K562 (cell line): ENCODE measurements at regions not wholly inside any gene's neighbourhood (a gene's known extent, or its start where the extent isn't known, plus 50 kb on each side); places are given as distances from the start of the nearest gene placed in this dataset.

ENCODE experiments used
- ATAC-seq: fragments of 200-7000 bp; cut with Tn5 transposase; 3 replicates; pipeline ENCODE4 v1.9.1; 2020; ENCODE audit warnings: moderate library complexity
- BruUV-seq: library from RNA; stranded (reverse); fragments of 400-500 nt; replicated peaks from 2 replicates; lab custom pipeline; 2021; lab: Mats Ljungman, UMichigan
- CTCF ChIA-PET: fragments of 300-600 bp; formaldehyde crosslinking; extraction: SDS; loops from one replicate; lab custom pipeline; 2021; ENCODE audit warnings: low intra/inter-chr PET ratio; lab: Yijun Ruan, JAX
- POLR2A ChIA-PET: fragments of 300-600, 350-650 bp; sonication (Branson Sonifier 250); formaldehyde crosslinking; extraction: SDS; loops from one replicate; lab custom pipeline; 2021; ENCODE audit warnings: antibody characterized with exemption, inconsistent platforms; lab: Yijun Ruan, JAX
- DNase-seq, 4 experiments: peaks; one replicate each; pipeline versions ENCODE4 v3.0.0 to v3.0.0-alpha.2; 2011 to 2018; ENCODE audit warnings: low spot score in 3 of 4, mixed read lengths in 3 of 4; ENCODE audit errors: extremely low read depth in 1 of 4
- FAIRE-seq: peaks from 2 replicates; lab custom pipeline; 2011; peaks lifted over from hg19 to GRCh38; lab: Jason Lieb, UNC
- H2AFZ ChIP-seq: 2 replicates; pipeline ENCODE4 v1.6.0; 2011; ENCODE audit warnings: low read depth, low read length, control low read depth, inconsistent platforms
- H3K27ac ChIP-seq: fragments of 200-600 bp; 3 replicates; pipeline ENCODE4 v1.8.0; 2011; ENCODE audit warnings: low read depth, mild to moderate bottlenecking, control low read depth, inconsistent platforms, low read length, moderate library complexity, mixed read lengths; ENCODE audit errors: extremely low read depth
- H3K27me3 ChIP-seq, 2 experiments: fragments of 300-600 bp in 1 of 2; 2 replicates in 1 of 2; 3 replicates in 1 of 2; pipeline versions ENCODE4 v1.6.0 to v1.8.0; 2011; ENCODE audit warnings: inconsistent platforms in 2 of 2, low read length in 2 of 2, mild to moderate bottlenecking in 1 of 2, mixed read lengths in 1 of 2, moderate library complexity in 1 of 2; ENCODE audit not compliant: control insufficient read depth in 2 of 2, insufficient read depth in 2 of 2
- H3K36me3 ChIP-seq: fragments of 300-600 bp; 3 replicates; pipeline ENCODE4 v1.8.0; 2011; ENCODE audit warnings: mild to moderate bottlenecking, low read length, inconsistent platforms; ENCODE audit not compliant: control insufficient read depth, insufficient read depth
- H3K4me1 ChIP-seq, 2 experiments: fragments of 200-600 bp in 1 of 2; replicated peaks in 1 of 2; 2 replicates in 1 of 2; 3 replicates in 1 of 2; pipeline versions ENCODE4 v1.5.1 to v1.8.0; 2011; ENCODE audit warnings: inconsistent platforms in 2 of 2, low read length in 2 of 2, mild to moderate bottlenecking in 1 of 2, mixed read lengths in 1 of 2, moderate library complexity in 1 of 2; ENCODE audit not compliant: control insufficient read depth in 2 of 2, insufficient read depth in 2 of 2
- H3K4me2 ChIP-seq: 2 replicates; pipeline ENCODE4 v1.6.1; 2011; ENCODE audit warnings: low read length, control low read depth, inconsistent platforms, mixed read lengths; ENCODE audit not compliant: insufficient read depth
- H3K4me3 ChIP-seq: fragments of 200-600 bp; sonication (generic), shearing (Covaris generic); 2 replicates; pipeline ENCODE4 v1.5.1; 2016; ENCODE audit warnings: control low read depth, inconsistent platforms
- H3K79me2 ChIP-seq: fragments of 200-600 bp; 3 replicates; pipeline ENCODE4 v1.8.0; 2011; ENCODE audit warnings: low read length, inconsistent platforms; ENCODE audit not compliant: control insufficient read depth, insufficient read depth
- H3K9ac ChIP-seq, 2 experiments: 2 replicates each; pipeline versions ENCODE4 v1.6.0 to v1.6.1; 2011; ENCODE audit warnings: low read depth in 2 of 2, low read length in 2 of 2, control low read depth in 1 of 2, inconsistent platforms in 1 of 2, mild to moderate bottlenecking in 1 of 2, mixed read lengths in 1 of 2; ENCODE audit not compliant: insufficient read depth in 1 of 2
- H3K9me1 ChIP-seq: one replicate; pipeline ENCODE4 v1.6.0; 2011; ENCODE audit warnings: inconsistent platforms, mild to moderate bottlenecking, low read length, moderate library complexity; ENCODE audit not compliant: control insufficient read depth, insufficient read depth
- H3K9me3 ChIP-seq: replicated peaks from 2 replicates; pipeline ENCODE4 v1.5.1; 2011; ENCODE audit warnings: low read depth, low read length, inconsistent platforms; ENCODE audit not compliant: control insufficient read depth, insufficient read depth
- H4K20me1 ChIP-seq: replicated peaks from 2 replicates; pipeline ENCODE4 v1.6.1; 2011; ENCODE audit warnings: low read length, inconsistent platforms, mixed read lengths; ENCODE audit not compliant: control insufficient read depth, insufficient read depth
- BRF2 ChIP-seq: IDR thresholded peaks from 3 replicates; pipeline ENCODE4 v1.6.1; 2011; ENCODE audit warnings: borderline replicate concordance, mild to moderate bottlenecking; ENCODE audit not compliant: insufficient read length, insufficient read depth
- DLX4 ChIP-seq: fragments of 250-450 bp; sonication (Bioruptor Pico); IDR thresholded peaks from 2 replicates; pipeline ENCODE4 v1.6.1; 2021; ENCODE audit warnings: mild to moderate bottlenecking
- HIVEP1 ChIP-seq: fragments of 250-450 bp; sonication (Bioruptor Pico); IDR thresholded peaks from 2 replicates; pipeline ENCODE4 v1.4.0; 2020; ENCODE audit warnings: mild to moderate bottlenecking
- MLX ChIP-seq, 2 experiments: fragments of 450-650 bp in 1 of 2; sonication (generic) in 1 of 2; formaldehyde crosslinking; conservative IDR thresholded peaks; 2 replicates each; pipeline versions ENCODE4 v1.4.0 to v1.8.1; 2020 to 2022; ENCODE audit warnings: mild to moderate bottlenecking in 1 of 2, missing genetic modification reagents in 1 of 2
- PHTF2 ChIP-seq: fragments of 250-450 bp; sonication (Bioruptor Pico); IDR thresholded peaks from 2 replicates; pipeline ENCODE4 v1.5.0; 2021; ENCODE audit warnings: mild to moderate bottlenecking
- SMARCC2 ChIP-seq: fragments of 450-650 bp; IDR thresholded peaks from 2 replicates; pipeline ENCODE4 v1.6.1; 2017; ENCODE audit warnings: antibody characterized with exemption, moderate library complexity, mild to moderate bottlenecking, low read depth
- TAF7 ChIP-seq: fragments of 450-650 bp; IDR thresholded peaks from 2 replicates; pipeline ENCODE4 v1.6.1; 2016; ENCODE audit warnings: missing genetic modification characterization, missing compliant biosample characterization
- THRA ChIP-seq: fragments of 450-650 bp; IDR thresholded peaks from 2 replicates; pipeline ENCODE4 v1.6.1; 2017; ENCODE audit warnings: mild to moderate bottlenecking, moderate library complexity
- TSHZ1 ChIP-seq: fragments of 250-450 bp; sonication (Bioruptor Pico); IDR thresholded peaks from 2 replicates; pipeline ENCODE4 v1.4.0; 2020; ENCODE audit warnings: mild to moderate bottlenecking, moderate library complexity
- ZBTB1 ChIP-seq: sonication (generic); formaldehyde crosslinking; IDR thresholded peaks from 2 replicates; pipeline ENCODE4 v1.8.1; 2023; ENCODE audit warnings: missing genetic modification reagents, low read depth, mild to moderate bottlenecking, borderline replicate concordance
- ZKSCAN8 ChIP-seq: fragments of 200-800 bp; sonication (Bioruptor generic); IDR thresholded peaks from 2 replicates; pipeline ENCODE4 v1.6.1; 2016; ENCODE audit warnings: missing genetic modification characterization, missing compliant biosample characterization
- ZNF134 ChIP-seq: fragments of 250-450 bp; sonication (Bioruptor Pico); conservative IDR thresholded peaks from 2 replicates; pipeline ENCODE4 v1.4.0; 2020
- ZNF395 ChIP-seq: fragments of 200-800 bp; sonication (Bioruptor generic); IDR thresholded peaks from 2 replicates; pipeline ENCODE4 v1.6.1; 2017; ENCODE audit warnings: missing genetic modification characterization, missing compliant biosample characterization
- WGBS: fragments of 100-300 bp; shearing (Covaris generic); methylation state at CpG from one replicate; pipeline ENCODE4 v1.1.6; 2016; ENCODE audit warnings: low coverage, mixed read lengths; ENCODE audit not compliant: insufficient coverage; ENCODE audit errors: missing lambda C conversion rate; 5-methylcytosine and 5-hydroxymethylcytosine counted together
- in situ Hi-C: fragments of 300-500 bp; cut with MboI; formaldehyde crosslinking; loops from 4 replicates; pipeline ENCODE4 v1.15.0; 2018; ENCODE audit warnings: inconsistent platforms, mixed read lengths
- intact Hi-C: fragments of 100-400 bp; cut with micrococcal nuclease; formaldehyde crosslinking; loops from 2 replicates; pipeline ENCODE4 v1.14.2; 2022

- TF ChIP-seq ZNF395 (CRISPR knock-in tag) (no peak), ZNF134 (no peak), TSHZ1 (CRISPR knock-in tag) (no peak)
Measured at GRCh38 chr13:105127732-105128131, 1407.7 kb downstream of the EFNB2 start (continued).

GRCh38 chr13:105121221-105121620, 1414.2 kb downstream of the EFNB2 start:
- Histone ChIP-seq H3K27ac (no peak overlapping the region), H3K4me2 (no peak overlapping the region), H3K9me3 (no peaks in the 10 kb centered on the region), H2AFZ (no peak overlapping the region), H4K20me1 (no peaks in the 10 kb centered on the region), H3K9me1 (no peaks in the 10 kb centered on the region), H3K4me3 (no peak overlapping the region), H3K4me1 (no peaks in the 10 kb centered on the region), H3K79me2 (no peaks in the 10 kb centered on the region), H3K9ac (no peak overlapping the region), H3K27me3 (no peaks in the 10 kb centered on the region), H3K36me3 (no peaks in the 10 kb centered on the region)
- 0% methylated on average over 2 of the region's 4 CpGs for WGBS
- in situ Hi-C loops (no loop called here), intact Hi-C loops (no loop called here)
- CTCF ChIA-PET, result no interaction called here
- DNase-seq (no peak), FAIRE-seq (no peak), ATAC-seq (no peak)
- no TSS peak for BruUV-seq
- POLR2A ChIA-PET, result no interaction called here
- TF ChIP-seq BRF2 (no peak), MLX (CRISPR knock-in tag; conservative IDR thresholded peaks at IDR 0.05) (no peak), ZBTB1 (CRISPR knock-in tag) (no peak), PHTF2 (CRISPR knock-in tag) (no peak), ZKSCAN8 (CRISPR knock-in tag) (no peak), TAF7 (tag) (no peak), SMARCC2 (no peak), HIVEP1 (CRISPR knock-in tag) (no peak), THRA (no peak), DLX4 (CRISPR knock-in tag) (no peak)
